ENCODE measurements at regions not wholly inside any gene's neighbourhood (a gene's known extent, or its start where the extent isn't known, plus 50 kb on each side); places are given as distances from the start of the nearest gene placed in this dataset.

DNA sequence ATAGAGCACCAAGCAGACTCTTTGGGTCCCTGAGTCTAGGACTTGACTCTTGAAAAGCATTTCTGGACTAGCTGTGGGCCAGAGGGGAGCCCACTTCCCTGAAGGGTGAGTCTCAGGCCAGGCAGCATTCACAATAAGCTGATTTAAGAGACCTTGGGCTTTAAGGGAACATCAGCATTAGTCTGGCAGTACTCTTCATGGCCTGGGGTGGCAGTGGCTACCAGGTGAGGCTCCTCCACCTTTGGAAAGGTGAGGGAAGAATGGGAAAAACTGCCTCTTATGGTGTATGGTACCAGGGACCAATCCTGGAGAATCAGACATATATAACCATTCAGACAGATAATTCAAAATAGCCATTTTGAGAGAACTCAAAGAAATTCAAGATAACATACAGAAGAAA lies 599.9 kb upstream of the POU3F3 start:
- H3K36me3 ChIP-seq (ENCODE audit: control insufficient read depth, insufficient read depth, low read length), result no peaks in the 10 kb centered on the region
- no peaks in the 10 kb centered on the region for H4K20me1 ChIP-seq (ENCODE audit: control insufficient read depth, extremely low read depth, insufficient read depth, low read length)
- no peaks in the 10 kb centered on the region for H3K27me3 ChIP-seq (ENCODE audit: control insufficient read depth, insufficient read depth, low read length)
- no peak overlapping the region for H3K27ac ChIP-seq (ENCODE audit: insufficient read depth, low read length)
- H3K4me3 ChIP-seq (replicated peaks in 1 of 4; ENCODE audit: control extremely low read depth in 1 of 4, insufficient read depth in 1 of 4, low read depth in 3 of 4, low read length in 4 of 4), result no peak overlapping the region
- no peak for TF ChIP-seq EZH2 (IDR thresholded peaks at IDR 0.05; ENCODE audit: low read length, missing control alignments)
- TF ChIP-seq, protein P1, sequence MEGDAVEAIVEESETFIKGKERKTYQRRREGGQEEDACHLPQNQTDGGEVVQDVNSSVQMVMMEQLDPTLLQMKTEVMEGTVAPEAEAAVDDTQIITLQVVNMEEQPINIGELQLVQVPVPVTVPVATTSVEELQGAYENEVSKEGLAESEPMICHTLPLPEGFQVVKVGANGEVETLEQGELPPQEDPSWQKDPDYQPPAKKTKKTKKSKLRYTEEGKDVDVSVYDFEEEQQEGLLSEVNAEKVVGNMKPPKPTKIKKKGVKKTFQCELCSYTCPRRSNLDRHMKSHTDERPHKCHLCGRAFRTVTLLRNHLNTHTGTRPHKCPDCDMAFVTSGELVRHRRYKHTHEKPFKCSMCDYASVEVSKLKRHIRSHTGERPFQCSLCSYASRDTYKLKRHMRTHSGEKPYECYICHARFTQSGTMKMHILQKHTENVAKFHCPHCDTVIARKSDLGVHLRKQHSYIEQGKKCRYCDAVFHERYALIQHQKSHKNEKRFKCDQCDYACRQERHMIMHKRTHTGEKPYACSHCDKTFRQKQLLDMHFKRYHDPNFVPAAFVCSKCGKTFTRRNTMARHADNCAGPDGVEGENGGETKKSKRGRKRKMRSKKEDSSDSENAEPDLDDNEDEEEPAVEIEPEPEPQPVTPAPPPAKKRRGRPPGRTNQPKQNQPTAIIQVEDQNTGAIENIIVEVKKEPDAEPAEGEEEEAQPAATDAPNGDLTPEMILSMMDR (conservative IDR thresholded peaks at IDR 0.05 in 1 of 2, IDR thresholded peaks at IDR 0.05 in 1 of 2; ENCODE audit: low read depth in 1 of 2, low read length in 2 of 2), result no peak
- H3K9me3 ChIP-seq (ENCODE audit: control insufficient read depth, insufficient read depth, low read depth, low read length), result no peaks in the 10 kb centered on the region
- H3K4me2 ChIP-seq (ENCODE audit: extremely low read depth, insufficient read depth, low read length), result no peak overlapping the region
- DNase-seq (ENCODE audit: low read depth in 2 of 2), result no peak
- no peak overlapping the region for H2AFZ ChIP-seq (ENCODE audit: low read length)
- H3K9ac ChIP-seq (ENCODE audit: insufficient read depth, low read length), result no peak overlapping the region
- no peaks in the 10 kb centered on the region for H3K79me2 ChIP-seq (ENCODE audit: control insufficient read depth, insufficient read depth, low read length)
- H3K4me1 ChIP-seq (ENCODE audit: control insufficient read depth, extremely low read depth, insufficient read depth, low read length), result no peaks in the 10 kb centered on the region

DNA sequence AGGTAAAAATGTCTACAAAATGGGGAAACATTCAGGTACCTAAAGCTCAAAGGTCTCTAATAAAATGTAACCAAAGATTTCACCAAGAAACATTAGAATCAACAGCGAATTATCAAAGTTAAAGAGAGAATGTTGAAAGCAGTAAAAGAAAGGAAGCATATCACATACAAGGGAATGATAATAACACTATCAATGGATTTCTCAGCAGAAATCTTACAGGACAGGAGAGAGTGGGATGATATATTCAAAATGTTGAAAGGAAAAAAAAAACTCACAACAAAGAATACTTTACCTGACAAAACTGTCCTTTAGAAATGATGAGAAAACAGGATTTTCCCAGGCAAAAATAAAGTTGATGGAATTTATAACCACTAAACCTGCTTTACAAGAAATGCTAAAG lies 591.2 kb upstream of the POU3F3 start:
- H3K4me2 ChIP-seq (ENCODE audit: extremely low read depth, insufficient read depth, low read length), result no peak overlapping the region
- H3K79me2 ChIP-seq (ENCODE audit: control insufficient read depth, insufficient read depth, low read length), result no peaks in the 10 kb centered on the region
- H3K27me3 ChIP-seq (ENCODE audit: control insufficient read depth, insufficient read depth, low read length), result no peaks in the 10 kb centered on the region
- no peak for DNase-seq (ENCODE audit: low read depth in 2 of 2)
- no peak overlapping the region for H3K27ac ChIP-seq (ENCODE audit: insufficient read depth, low read length)
- H3K4me1 ChIP-seq (ENCODE audit: control insufficient read depth, extremely low read depth, insufficient read depth, low read length), result no peaks in the 10 kb centered on the region
- H2AFZ ChIP-seq (ENCODE audit: low read length), result no peak overlapping the region
- no peaks in the 10 kb centered on the region for H3K36me3 ChIP-seq (ENCODE audit: control insufficient read depth, insufficient read depth, low read length)
- no peak for TF ChIP-seq EZH2 (IDR thresholded peaks at IDR 0.05; ENCODE audit: low read length, missing control alignments)
- TF ChIP-seq, protein P1 (conservative IDR thresholded peaks at IDR 0.05 in 1 of 2, IDR thresholded peaks at IDR 0.05 in 1 of 2; ENCODE audit: low read depth in 1 of 2, low read length in 2 of 2), result no peak
- no peaks in the 10 kb centered on the region for H3K9me3 ChIP-seq (ENCODE audit: control insufficient read depth, insufficient read depth, low read depth, low read length)
- no peak overlapping the region for H3K9ac ChIP-seq (ENCODE audit: insufficient read depth, low read length)
- no peak overlapping the region for H3K4me3 ChIP-seq (replicated peaks in 1 of 4; ENCODE audit: control extremely low read depth in 1 of 4, insufficient read depth in 1 of 4, low read depth in 3 of 4, low read length in 4 of 4)
- H4K20me1 ChIP-seq (ENCODE audit: control insufficient read depth, extremely low read depth, insufficient read depth, low read length), result no peaks in the 10 kb centered on the region

DNA sequence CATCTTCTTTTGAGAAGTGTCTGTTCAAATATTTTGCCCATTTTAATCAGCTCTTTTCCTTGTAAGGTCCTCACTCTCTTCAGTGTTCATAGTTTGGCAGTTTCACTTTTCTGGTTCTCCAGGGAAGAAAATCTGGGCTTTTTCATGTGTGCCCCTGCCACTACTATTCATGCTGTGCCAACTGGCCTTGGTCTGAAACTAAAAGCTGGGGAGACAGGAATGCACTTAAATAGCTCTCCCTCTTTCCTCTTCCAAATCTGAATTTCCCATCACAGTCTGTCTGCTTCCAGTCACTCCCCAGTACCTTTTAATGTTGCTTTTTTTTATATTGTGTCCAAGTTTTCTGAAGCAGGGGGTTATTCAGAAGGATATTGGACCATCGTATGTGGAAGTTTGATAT lies 574.3 kb upstream of the POU3F3 start:
- H2AFZ ChIP-seq (ENCODE audit: low read length), result no peak overlapping the region
- no peak for DNase-seq (ENCODE audit: low read depth in 2 of 2)
- H3K27me3 ChIP-seq (ENCODE audit: control insufficient read depth, insufficient read depth, low read length), result no peaks in the 10 kb centered on the region
- H3K4me1 ChIP-seq (ENCODE audit: control insufficient read depth, extremely low read depth, insufficient read depth, low read length), result no peaks in the 10 kb centered on the region
- no peaks in the 10 kb centered on the region for H4K20me1 ChIP-seq (ENCODE audit: control insufficient read depth, extremely low read depth, insufficient read depth, low read length)
- H3K27ac ChIP-seq (ENCODE audit: insufficient read depth, low read length), result no peak overlapping the region
- no peak overlapping the region for H3K9ac ChIP-seq (ENCODE audit: insufficient read depth, low read length)
- no peak overlapping the region for H3K4me3 ChIP-seq (replicated peaks in 1 of 4; ENCODE audit: control extremely low read depth in 1 of 4, insufficient read depth in 1 of 4, low read depth in 3 of 4, low read length in 4 of 4)
- H3K79me2 ChIP-seq (ENCODE audit: control insufficient read depth, insufficient read depth, low read length), result no peaks in the 10 kb centered on the region
- H3K9me3 ChIP-seq (ENCODE audit: control insufficient read depth, insufficient read depth, low read depth, low read length), result no peaks in the 10 kb centered on the region
- no peak for TF ChIP-seq EZH2 (IDR thresholded peaks at IDR 0.05; ENCODE audit: low read length, missing control alignments)
- TF ChIP-seq, protein P1 (conservative IDR thresholded peaks at IDR 0.05 in 1 of 2, IDR thresholded peaks at IDR 0.05 in 1 of 2; ENCODE audit: low read depth in 1 of 2, low read length in 2 of 2), result no peak
- H3K4me2 ChIP-seq (ENCODE audit: extremely low read depth, insufficient read depth, low read length), result no peak overlapping the region
- H3K36me3 ChIP-seq (ENCODE audit: control insufficient read depth, insufficient read depth, low read length), result no peaks in the 10 kb centered on the region

All from fibroblast of lung (primary cell).